GM20431 (cell line): ENCODE measurements at regions not wholly inside any gene's neighbourhood (a gene's known extent, or its start where the extent isn't known, plus 50 kb on each side); places are given as distances from the start of the nearest gene placed in this dataset.
"Not testable (repeated sequence)": the region's sequence is repeated elsewhere in the genome, so short reads cannot be mapped to it uniquely, and the experiment has no call there.

Experiments
- in situ Hi-C: fragments of 300-500 bp; cut with MseI, MboI; formaldehyde crosslinking; loops from one replicate; pipeline ENCODE4 v1.15.0; 2020; ENCODE audit warnings: low sequenced_read_pairs; ENCODE audit not compliant: unreplicated experiment

- in situ Hi-C loops = no loop called here
Measured at GRCh38 chr2:163987175-163987940, 251.6 kb upstream of the FIGN start.

GRCh38 chr2:163984986-163985385 is 249.2 kb upstream of the FIGN start:
- in situ Hi-C loops = no loop called here

DNA sequence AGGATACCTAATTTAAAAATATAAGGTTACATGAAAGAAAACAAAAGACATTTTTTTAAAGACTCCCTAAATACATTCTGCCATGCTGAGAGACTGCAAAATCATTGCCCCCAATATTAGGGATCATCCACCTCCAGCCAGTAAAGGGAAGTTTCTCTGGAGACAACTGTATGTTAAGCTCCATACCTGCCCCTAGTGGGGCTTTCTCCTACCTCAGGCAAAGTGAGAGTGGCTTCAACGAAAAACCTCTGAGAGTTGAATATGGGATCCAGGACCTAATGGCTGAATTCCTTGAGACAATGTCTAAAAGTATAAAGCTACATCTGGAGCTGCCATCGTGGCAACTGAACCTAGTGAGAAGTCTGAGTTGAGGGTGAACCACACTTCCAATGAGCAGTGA is 248.1 kb upstream of the FIGN start:
- in situ Hi-C loops = no loop called here

DNA sequence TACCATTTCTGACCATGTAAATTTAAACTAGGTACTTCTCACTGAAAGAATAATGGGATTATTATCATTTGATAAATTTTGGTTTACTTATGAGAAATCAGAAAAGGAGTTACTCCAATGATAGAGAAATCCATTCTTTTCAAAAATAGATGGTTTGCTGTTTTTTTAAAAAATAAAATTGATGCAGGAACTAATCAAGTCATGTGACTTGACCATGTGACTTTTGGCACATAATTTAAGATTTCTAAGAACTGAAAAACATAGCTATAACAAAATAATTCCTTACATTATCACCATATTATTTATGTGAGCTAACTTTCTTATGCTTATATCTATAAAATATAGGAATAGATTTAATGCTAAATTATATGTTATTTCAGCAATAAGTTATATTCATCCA is 247.1 kb upstream of the FIGN start:
- in situ Hi-C loops = no loop called here

DNA sequence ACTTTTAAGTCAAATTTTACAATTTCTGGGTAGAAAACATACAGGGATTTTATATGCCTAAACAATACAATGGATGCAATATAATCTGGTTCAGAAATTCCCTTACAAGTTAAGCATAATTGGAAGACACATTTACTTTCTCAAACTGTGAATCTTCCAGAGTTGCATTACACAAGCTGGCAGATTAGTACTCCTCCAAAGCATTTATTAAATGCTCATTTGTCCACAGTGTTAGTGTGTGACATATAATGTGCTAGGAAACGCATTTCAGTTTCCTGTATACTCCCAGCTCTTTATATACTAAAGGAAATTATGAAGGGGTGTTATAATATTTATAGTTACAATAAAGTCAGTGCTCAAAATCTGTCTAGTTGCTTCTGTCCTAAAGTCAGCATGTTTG is 239.0 kb upstream of the FIGN start:
- in situ Hi-C loops = no loop called here

GRCh38 chr2:163970058-163970813 is 234.4 kb upstream of the FIGN start:
- in situ Hi-C loops = no loop called here

GRCh38 chr2:163964278-163964677 is 228.5 kb upstream of the FIGN start:
- in situ Hi-C loops = not testable (repeated sequence)

GRCh38 chr2:163953390-163953907 is 217.6 kb upstream of the FIGN start:
- in situ Hi-C loops = no loop called here

- in situ Hi-C loops = no loop called here
Measured at GRCh38 chr2:163951312-163951711, 215.5 kb upstream of the FIGN start.

DNA sequence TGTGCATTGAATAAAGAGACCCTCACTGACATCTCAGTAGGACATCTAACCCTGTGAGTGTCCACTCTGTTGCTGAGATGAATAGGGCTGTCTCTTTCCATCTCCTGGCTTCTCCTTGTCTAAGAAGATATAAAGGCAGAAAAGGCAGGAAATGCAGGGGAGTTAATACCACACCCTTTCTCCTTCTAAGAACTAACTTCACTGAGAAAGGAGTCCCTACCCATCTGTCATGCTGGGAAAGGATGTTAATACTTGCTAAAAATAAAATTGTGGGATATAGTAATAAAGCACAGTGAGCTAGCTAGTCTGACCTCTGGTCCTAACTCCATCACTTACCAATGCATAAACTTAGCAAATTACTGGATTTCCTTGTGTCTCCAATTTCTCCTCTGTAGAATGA is 213.9 kb upstream of the FIGN start:
- in situ Hi-C loops = no loop called here

GRCh38 chr2:163944347-163944737 is 208.5 kb upstream of the FIGN start:
- in situ Hi-C loops = no loop called here

DNA sequence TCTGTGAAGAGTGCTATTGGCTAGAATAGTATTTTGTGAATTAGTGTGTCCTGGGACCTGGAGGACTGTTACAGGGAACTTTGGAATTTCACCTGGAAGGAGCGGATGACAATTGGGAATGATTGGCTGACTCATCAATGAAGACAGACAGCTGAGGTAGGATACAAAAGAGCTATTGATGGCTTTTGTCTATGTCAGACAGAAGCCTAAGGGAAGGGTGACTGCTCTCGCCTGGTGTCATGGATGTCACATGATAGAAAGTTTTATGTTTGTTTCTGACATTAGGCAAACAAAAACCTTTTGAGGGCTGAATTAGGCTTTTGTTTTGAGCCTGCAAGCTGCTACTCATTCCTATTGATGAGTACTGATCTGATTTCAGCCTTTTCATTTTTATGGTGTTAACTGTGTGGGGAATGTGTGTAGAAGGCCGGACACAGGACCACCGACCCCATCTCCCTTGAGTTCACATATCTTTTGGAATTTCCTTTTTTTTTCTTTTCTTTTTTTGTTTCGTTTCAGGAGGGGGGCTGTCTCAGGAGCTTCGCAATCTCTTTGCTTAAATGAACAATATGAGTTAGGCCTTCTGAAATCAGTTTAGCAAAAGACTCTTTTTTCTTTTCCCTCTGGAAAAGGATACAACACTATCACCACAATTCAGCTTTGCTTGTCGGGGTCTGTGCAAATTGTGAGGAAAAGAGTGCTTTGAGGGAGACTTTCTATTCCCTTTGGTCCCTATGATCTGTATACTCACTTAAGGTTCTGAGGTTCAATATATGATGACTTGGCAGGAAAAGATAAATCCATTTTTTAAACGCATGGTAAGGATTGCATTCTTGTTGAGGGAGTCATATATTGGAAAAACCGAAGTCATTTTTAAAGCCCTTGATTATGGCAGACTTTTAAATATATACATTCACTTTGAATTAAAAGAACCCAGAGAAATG is 207.9 kb upstream of the FIGN start:
- in situ Hi-C loops = no loop called here

- in situ Hi-C loops = no loop called here
Measured at GRCh38 chr2:163934131-163934530, 198.3 kb upstream of the FIGN start.

- in situ Hi-C loops = no loop called here
Measured at GRCh38 chr2:163919717-163920116, 183.9 kb upstream of the FIGN start.

- in situ Hi-C loops = not testable (repeated sequence)
Measured at GRCh38 chr2:163914486-163914885, 178.7 kb upstream of the FIGN start.

DNA sequence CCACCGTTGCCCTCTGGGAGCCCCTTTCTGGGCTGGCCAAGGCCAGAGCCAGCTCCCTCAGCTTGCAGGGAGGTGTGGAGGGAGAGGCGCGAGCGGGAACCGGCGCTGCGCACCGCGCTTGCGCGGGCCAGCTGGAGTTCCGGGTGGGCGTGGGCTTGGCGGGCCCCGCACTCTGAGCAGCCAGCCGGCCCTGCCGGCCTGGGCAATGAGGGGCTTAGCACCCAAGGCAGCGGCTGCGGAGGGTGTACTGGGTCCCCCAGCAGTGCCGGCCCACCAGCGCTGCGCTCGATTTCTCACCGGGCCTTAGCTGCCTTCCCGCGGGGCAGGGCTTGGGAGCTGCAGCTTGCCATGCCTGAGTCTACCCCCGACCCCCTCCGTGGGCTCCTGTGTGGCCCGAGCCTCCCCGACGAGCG is 177.7 kb upstream of the FIGN start:
- in situ Hi-C loops = not testable (repeated sequence)

DNA sequence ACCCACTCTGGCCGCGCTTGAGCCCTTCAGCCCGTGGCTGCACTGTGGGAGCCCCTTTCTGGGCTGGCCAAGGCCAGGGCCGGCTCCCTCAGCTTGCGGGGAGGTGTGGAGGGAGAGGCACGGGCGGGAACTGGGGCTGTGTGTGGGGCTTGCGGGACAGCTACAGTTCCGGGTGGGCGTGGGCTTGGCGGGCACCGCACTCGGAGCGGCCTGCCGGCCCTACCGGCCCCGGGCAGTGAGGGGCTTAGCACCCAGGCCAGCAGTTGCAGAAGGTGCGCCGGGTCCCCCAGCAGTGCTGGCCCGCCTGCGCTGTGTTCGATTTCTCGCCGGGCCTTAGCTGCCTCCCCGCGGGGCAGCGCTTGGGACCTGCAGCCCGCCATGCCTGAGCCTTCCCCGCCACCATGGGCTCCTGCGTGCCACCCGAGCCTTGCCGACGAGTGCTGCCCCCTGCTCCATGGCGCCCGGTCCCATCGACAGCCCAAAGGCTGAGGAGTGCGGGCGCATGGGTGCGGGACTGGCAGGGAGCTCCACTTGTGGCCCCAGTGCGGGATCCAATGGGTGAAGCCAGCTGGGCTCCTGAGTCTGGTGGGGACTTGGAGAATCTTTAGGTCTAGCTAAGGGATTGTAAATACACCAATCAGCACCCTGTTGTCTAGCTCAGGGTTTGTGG is 173.7 kb upstream of the FIGN start:
- in situ Hi-C loops = no loop called here

DNA sequence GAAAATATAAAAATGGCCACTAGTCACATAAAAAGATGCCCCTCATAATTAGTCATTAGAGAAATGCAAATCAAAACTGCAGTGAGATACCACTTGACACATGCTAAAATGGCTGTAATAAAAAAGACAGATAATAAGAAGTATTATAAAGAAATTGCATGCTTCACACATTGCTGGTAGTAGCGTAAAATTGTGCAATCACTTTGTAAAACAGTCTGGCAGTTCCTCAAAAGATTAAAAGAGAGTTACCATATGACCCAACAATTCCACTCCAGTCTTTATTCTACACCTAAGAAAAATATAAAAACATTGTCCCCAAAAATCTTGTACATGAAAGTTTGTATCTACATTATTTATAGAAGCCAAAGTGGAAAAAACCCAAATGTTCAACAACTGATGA is 170.6 kb upstream of the FIGN start:
- in situ Hi-C loops = no loop called here

DNA sequence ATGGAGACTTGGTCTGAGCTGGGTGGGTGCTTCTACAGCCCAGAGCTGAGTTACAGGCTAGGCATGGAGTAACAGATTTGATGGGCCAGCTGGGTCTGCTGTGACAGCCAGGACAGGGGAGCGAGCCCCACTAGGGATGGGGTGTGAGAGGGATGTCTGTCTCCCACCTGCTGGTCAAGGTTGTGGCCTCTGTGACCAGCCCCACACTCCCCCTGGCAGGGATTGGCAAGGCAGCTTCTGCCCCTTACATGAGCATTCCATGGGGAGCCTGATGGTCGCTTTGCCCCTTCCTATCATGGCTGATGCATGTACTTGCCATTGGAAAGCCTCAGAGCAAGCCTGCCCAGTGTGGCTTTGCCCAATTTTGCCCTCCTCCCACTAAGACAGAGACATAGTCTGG is 162.0 kb upstream of the FIGN start:
- in situ Hi-C loops = no loop called here

- in situ Hi-C loops = not testable (repeated sequence)
Measured at GRCh38 chr2:163893444-163893843, 157.6 kb upstream of the FIGN start.
